ENCODE measurements at regions not wholly inside any gene's neighbourhood (a gene's known extent, or its start where the extent isn't known, plus 50 kb on each side); places are given as distances from the start of the nearest gene placed in this dataset.

DNA sequence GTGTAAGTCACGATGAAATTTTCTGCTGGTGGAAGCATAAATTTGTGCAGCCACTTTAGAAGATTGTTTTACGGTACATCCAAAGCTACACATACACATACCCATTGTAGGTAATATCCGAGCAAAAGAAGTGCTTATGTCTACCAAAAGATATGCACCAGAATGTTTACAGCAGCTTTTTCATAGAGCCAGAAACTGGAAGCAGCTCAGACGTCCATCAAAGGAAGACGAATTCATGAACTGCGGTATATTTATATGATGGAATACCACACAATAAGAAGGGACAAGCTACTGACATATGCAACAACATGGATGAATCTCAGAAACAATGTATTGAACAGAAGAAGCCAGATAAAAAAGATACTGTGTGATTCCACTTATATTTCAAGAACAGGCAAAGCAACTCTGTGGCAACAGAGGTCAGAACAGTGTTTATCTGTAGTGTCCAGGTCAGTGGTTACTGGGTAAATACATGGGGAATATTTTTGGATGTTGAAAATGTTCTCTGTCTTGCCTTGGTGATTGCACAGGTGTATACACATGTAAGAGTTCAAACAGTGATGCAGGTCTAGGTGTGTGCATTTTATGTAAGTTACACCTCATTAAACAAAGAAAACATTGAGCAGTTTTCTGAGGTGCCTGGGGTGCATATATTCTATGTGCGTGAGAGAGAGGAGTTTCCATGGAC, 51.9 kb upstream of the EXOC2 start:
- DNase-seq (no peak), ATAC-seq (no peak)
- peaks cover 0 to 6% (median 3%) of the 10 kb centered on the region in 5 donors for H3K27me3 Mint-ChIP-seq
- peaks cover 0 to 3% (median 0%) of the 10 kb centered on the region in 5 donors for H3K36me3 Mint-ChIP-seq
- H3K9me3 Mint-ChIP-seq, result no peaks in the 10 kb centered on the region
- H3K27me3 ChIP-seq (ENCODE audit: control insufficient read depth in 2 of 2, insufficient read depth in 2 of 2, low read length in 2 of 2), result no peaks in the 10 kb centered on the region
- H3K4me1 ChIP-seq (ENCODE audit: control insufficient read depth in 2 of 2, insufficient read depth in 2 of 2, low read length in 2 of 2), result no peaks in the 10 kb centered on the region
- no peak overlapping the region for H3K4me3 ChIP-seq (ENCODE audit: low read length)
- no peak overlapping the region for H3K4me3 Mint-ChIP-seq
- peaks cover 0 to 4% (median 0%) of the 10 kb centered on the region in 7 donors for H3K4me1 Mint-ChIP-seq
- intact Hi-C loops (cut with micrococcal nuclease), result no loop called here
- POLR2A ChIA-PET, result no interaction called here
- CTCF ChIA-PET, result no interaction called here
- H3K9me3 ChIP-seq (ENCODE audit: control insufficient read depth in 2 of 3, low read length in 3 of 3), result no peaks in the 10 kb centered on the region
- no peak overlapping the region for H3K27ac ChIP-seq (ENCODE audit: low read depth, low read length)
- no peak overlapping the region for H3K27ac Mint-ChIP-seq
- no peaks in the 10 kb centered on the region for H3K36me3 ChIP-seq (ENCODE audit: control insufficient read depth in 2 of 3, insufficient read depth in 3 of 3, low read length in 3 of 3)

DNA sequence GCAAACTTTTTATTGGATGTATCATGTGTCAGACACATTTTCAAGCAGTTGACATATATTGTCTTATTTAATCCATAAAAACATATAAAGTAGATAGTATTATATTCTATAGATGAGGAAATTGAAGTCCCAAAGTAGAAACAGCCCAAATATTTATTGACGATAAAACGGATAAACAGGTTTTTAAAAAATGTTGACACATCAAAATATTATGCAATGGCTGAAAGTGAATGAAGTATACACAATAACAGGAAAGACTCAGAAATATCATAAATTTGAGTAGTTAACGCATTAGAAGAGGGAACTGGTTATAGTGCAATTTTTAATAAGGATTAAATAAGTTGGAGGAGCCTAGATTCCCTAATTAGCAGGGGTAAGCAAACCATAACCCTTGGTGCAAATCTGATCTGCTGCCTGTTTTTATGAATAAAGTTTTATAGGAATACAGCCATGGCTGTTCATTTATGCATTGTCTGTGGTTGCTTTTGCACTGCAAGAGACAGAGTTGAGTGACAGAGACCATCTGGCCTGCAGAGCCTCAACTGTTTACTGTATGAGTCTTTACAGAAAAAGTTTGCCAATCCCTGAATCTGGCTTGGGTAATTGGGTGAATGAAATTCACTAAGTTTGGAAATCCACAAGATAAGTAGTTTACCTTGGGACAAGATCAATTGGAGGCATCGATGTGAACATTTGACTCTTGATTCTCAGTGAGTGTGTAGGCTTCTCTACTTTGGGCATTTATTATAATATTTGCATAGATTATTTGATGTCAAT, 50.6 kb upstream of the EXOC2 start:
- Mint-ChIP-seq H3K4me3 (no peak overlapping the region), H3K36me3 (peaks cover 0 to 3% (median 0%) of the 10 kb centered on the region in 5 donors), H3K27ac (no peak overlapping the region), H3K9me3 (no peaks in the 10 kb centered on the region), H3K27me3 (peaks cover 0 to 14% (median 7%) of the 10 kb centered on the region in 5 donors), H3K4me1 (peaks cover 0 to 4% (median 0%) of the 10 kb centered on the region in 7 donors)
- Histone ChIP-seq H3K27me3 (ENCODE audit: control insufficient read depth in 2 of 2, insufficient read depth in 2 of 2, low read length in 2 of 2) (no peaks in the 10 kb centered on the region), H3K9me3 (ENCODE audit: control insufficient read depth in 2 of 3, low read length in 3 of 3) (no peaks in the 10 kb centered on the region), H3K36me3 (ENCODE audit: control insufficient read depth in 2 of 3, insufficient read depth in 3 of 3, low read length in 3 of 3) (no peaks in the 10 kb centered on the region), H3K4me3 (ENCODE audit: low read length) (no peak overlapping the region), H3K4me1 (ENCODE audit: control insufficient read depth in 2 of 2, insufficient read depth in 2 of 2, low read length in 2 of 2) (no peaks in the 10 kb centered on the region), H3K27ac (ENCODE audit: low read depth, low read length) (no peak overlapping the region)
- DNase-seq (no peak), ATAC-seq (no peak)
- POLR2A ChIA-PET, result no interaction called here
- CTCF ChIA-PET, result no interaction called here
- intact Hi-C loops (cut with micrococcal nuclease), result no loop called here
